Gastroesophageal sphincter (tissue), 4 donors: ENCODE measurements at regions not wholly inside any gene's neighbourhood (a gene's known extent, or its start where the extent isn't known, plus 50 kb on each side); places are given as distances from the start of the nearest gene placed in this dataset.
"Not testable (repeated sequence)": the region's sequence is repeated elsewhere in the genome, so short reads cannot be mapped to it uniquely, and the experiment has no call there.

ENCODE experiments used
- ATAC-seq: fragments of 150-250 bp; one replicate; pipeline ENCODE4 v1.9.1; 2016; ENCODE audit warnings: mild to moderate bottlenecking, moderate library complexity
- H3K27ac ChIP-seq, 4 donors: fragments of 200-600 bp; sonication (generic) in 3 of 4; 1 replicate in 3 of 4; 2 replicates in 1 of 4; pipeline ENCODE4 v1.5.1; 2016 to 2019
- H3K27me3 ChIP-seq: fragments of 200-600 bp; sonication (generic); one replicate; pipeline ENCODE4 v1.5.1; 2019
- H3K36me3 ChIP-seq, 2 donors: fragments of 200-600 bp; sonication (generic); one replicate each; pipeline ENCODE4 v1.5.1; 2019; ENCODE audit warnings: control low read depth in 1 of 2
- H3K4me1 ChIP-seq, 3 donors: fragments of 200-600 bp; sonication (generic); 1 replicate in 2 of 3; 2 replicates in 1 of 3; pipeline ENCODE4 v1.5.1; 2016 to 2019; ENCODE audit warnings: control low read depth in 2 of 3
- H3K4me3 ChIP-seq, 2 donors: fragments of 200-600 bp; sonication (generic); one replicate each; pipeline ENCODE4 v1.5.1; 2019; ENCODE audit warnings: mild to moderate bottlenecking in 1 of 2, moderate library complexity in 1 of 2
- H3K9me3 ChIP-seq, 3 donors: fragments of 200-600 bp; sonication (generic); one replicate each; pipeline ENCODE4 v1.5.1; 2017 to 2019; ENCODE audit warnings: control low read depth in 2 of 3
- CTCF ChIP-seq, 4 experiments: fragments of 200-600 bp in 2 of 4; fragments of 450-650 bp in 2 of 4; sonication (generic) in 1 of 4; IDR thresholded peaks; one replicate each; pipeline ENCODE4 v1.5.1; 2017 to 2019; ENCODE audit warnings: antibody characterized with exemption in 4 of 4, mild to moderate bottlenecking in 2 of 4, moderate library complexity in 2 of 4
- EP300 ChIP-seq: sonication (generic); formaldehyde crosslinking; IDR thresholded peaks from one replicate; pipeline ENCODE4 v1.6.1; 2017; ENCODE audit warnings: antibody characterized with exemption, mild to moderate bottlenecking
- POLR2A ChIP-seq, 2 donors: fragments of 450-650 bp; IDR thresholded peaks; one replicate each; pipeline ENCODE4 v1.6.1; 2017; ENCODE audit warnings: antibody characterized with exemption in 2 of 2, mild to moderate bottlenecking in 2 of 2, moderate library complexity in 1 of 2
- POLR2AphosphoS5 ChIP-seq: sonication (generic); formaldehyde crosslinking; IDR thresholded peaks from one replicate; pipeline ENCODE4 v1.6.1; 2017; ENCODE audit warnings: antibody characterized with exemption
- WGBS, 2 donors: methylation state at CpG; one replicate each; pipeline ENCODE4 v1.1.5; 2018; ENCODE audit warnings: low coverage in 1 of 2; 5-methylcytosine and 5-hydroxymethylcytosine counted together

- ATAC-seq, result no peak
- H3K4me3 ChIP-seq, result no peak overlapping the region
- TF ChIP-seq CTCF (IDR thresholded peaks at IDR 0.05) (no peak), EP300 (no peak), POLR2A (IDR thresholded peaks at IDR 0.05) (no peak), POLR2AphosphoS5 (no peak)
- no peaks in the 10 kb centered on the region for H3K4me1 ChIP-seq
- no peaks in the 10 kb centered on the region for H3K9me3 ChIP-seq
- no peak overlapping the region for H3K27ac ChIP-seq
- H3K27me3 ChIP-seq, result no peaks in the 10 kb centered on the region
- 90 to 100% methylated on average over 1 of the region's 1 CpG for WGBS, 2 donors
- H3K36me3 ChIP-seq, result no peaks in the 10 kb centered on the region
Measured at GRCh38 chr5:38678076-38678475, 121.6 kb upstream of the LIFR start.

GRCh38 chr5:38678697-38679096, 122.3 kb upstream of the LIFR start:
- not testable (repeated sequence) for H3K27ac ChIP-seq, H3K4me1 ChIP-seq, ATAC-seq, H3K9me3 ChIP-seq, H3K27me3 ChIP-seq, H3K36me3 ChIP-seq, H3K4me3 ChIP-seq
- 98% methylated on average over 5 of the region's 7 CpGs; no CpG with 5 or more reads in 1 of the 2 donors for WGBS, 2 donors

- Histone ChIP-seq H3K4me3 (no peak overlapping the region), H3K9me3 (no peaks in the 10 kb centered on the region), H3K27me3 (no peaks in the 10 kb centered on the region), H3K27ac (no peak overlapping the region), H3K4me1 (no peaks in the 10 kb centered on the region), H3K36me3 (no peaks in the 10 kb centered on the region)
- TF ChIP-seq EP300, result no peak
- no peak for TF ChIP-seq POLR2AphosphoS5
- TF ChIP-seq POLR2A (IDR thresholded peaks at IDR 0.05), result no peak
- TF ChIP-seq CTCF (IDR thresholded peaks at IDR 0.05), result no peak
- 77 to 91% methylated on average over 5 of the region's 5 CpGs for WGBS, 2 donors
- ATAC-seq, result no peak
Measured at GRCh38 chr5:38680094-38680825, 123.8 kb upstream of the LIFR start.

GRCh38 chr5:38681029-38681706, 124.7 kb upstream of the LIFR start:
- Histone ChIP-seq H3K36me3 (no peaks in the 10 kb centered on the region), H3K27me3 (no peaks in the 10 kb centered on the region), H3K27ac (no peak overlapping the region), H3K4me3 (no peak overlapping the region), H3K9me3 (no peaks in the 10 kb centered on the region), H3K4me1 (no peaks in the 10 kb centered on the region)
- 53 to 83% methylated on average over 3 of the region's 3 CpGs for WGBS, 2 donors
- ATAC-seq, result no peak
- TF ChIP-seq CTCF (IDR thresholded peaks at IDR 0.05) (no peak), POLR2AphosphoS5 (no peak)

GRCh38 chr5:38681966-38682365, 125.5 kb upstream of the LIFR start:
- Histone ChIP-seq H3K27me3 (no peaks in the 10 kb centered on the region), H3K27ac (no peak overlapping the region), H3K36me3 (no peaks in the 10 kb centered on the region), H3K9me3 (no peaks in the 10 kb centered on the region), H3K4me1 (no peaks in the 10 kb centered on the region), H3K4me3 (no peak overlapping the region)
- no peak for ATAC-seq
- TF ChIP-seq CTCF (IDR thresholded peaks at IDR 0.05) (no peak), EP300 (no peak), POLR2A (IDR thresholded peaks at IDR 0.05) (no peak), POLR2AphosphoS5 (no peak)
- WGBS, 2 donors, result 76% methylated on average over 6 of the region's 6 CpGs; no CpG with 5 or more reads in 1 of the 2 donors
